Suprapubic skin (tissue), 4 donors: ENCODE measurements at regions not wholly inside any gene's neighbourhood (a gene's known extent, or its start where the extent isn't known, plus 50 kb on each side); places are given as distances from the start of the nearest gene placed in this dataset.

Experiments used
- DNase-seq, 2 donors: peaks; one replicate each; pipeline ENCODE4 v3.0.0-alpha.2; 2019; ENCODE audit warnings: low spot score in 2 of 2
- H3K27ac ChIP-seq: fragments of 200-600 bp; sonication (generic); one replicate; pipeline ENCODE4 v1.5.1; 2019
- H3K27me3 ChIP-seq: fragments of 200-600 bp; sonication (generic); one replicate; pipeline ENCODE4 v1.5.1; 2019
- H3K36me3 ChIP-seq: fragments of 200-600 bp; sonication (generic); one replicate; pipeline ENCODE4 v1.5.1; 2019
- H3K4me1 ChIP-seq: fragments of 200-600 bp; sonication (generic); one replicate; pipeline ENCODE4 v1.5.1; 2019
- H3K4me3 ChIP-seq: fragments of 200-600 bp; sonication (generic); one replicate; pipeline ENCODE4 v1.5.1; 2019; ENCODE audit warnings: mild to moderate bottlenecking
- H3K9me3 ChIP-seq: fragments of 200-600 bp; sonication (generic); one replicate; pipeline ENCODE4 v1.5.1; 2019
- EP300 ChIP-seq: sonication (generic); formaldehyde crosslinking; IDR thresholded peaks from one replicate; pipeline ENCODE4 v1.6.1; 2017; ENCODE audit warnings: antibody characterized with exemption
- POLR2A ChIP-seq, 2 donors: fragments of 450-650 bp; IDR thresholded peaks; one replicate each; pipeline ENCODE4 v1.6.1; 2017; ENCODE audit warnings: antibody characterized with exemption in 2 of 2, mild to moderate bottlenecking in 2 of 2, moderate library complexity in 2 of 2
- POLR2AphosphoS5 ChIP-seq, 3 donors: sonication (generic); formaldehyde crosslinking; IDR thresholded peaks; one replicate each; pipeline ENCODE4 v1.6.1; 2017; ENCODE audit warnings: antibody characterized with exemption in 3 of 3
- WGBS: methylation state at CpG from one replicate; pipeline ENCODE4 v1.1.5; 2018; 5-methylcytosine and 5-hydroxymethylcytosine counted together
- TF ChIP-seq, protein P1 (sequence below), 2 donors: fragments of 200-600 bp in 1 of 2; fragments of 450-650 bp in 1 of 2; sonication (generic) in 1 of 2; IDR thresholded peaks; one replicate each; pipeline ENCODE4 v1.5.1; 2016 to 2019; ENCODE audit warnings: antibody characterized with exemption in 2 of 2, mild to moderate bottlenecking in 1 of 2, moderate library complexity in 1 of 2

DNA sequence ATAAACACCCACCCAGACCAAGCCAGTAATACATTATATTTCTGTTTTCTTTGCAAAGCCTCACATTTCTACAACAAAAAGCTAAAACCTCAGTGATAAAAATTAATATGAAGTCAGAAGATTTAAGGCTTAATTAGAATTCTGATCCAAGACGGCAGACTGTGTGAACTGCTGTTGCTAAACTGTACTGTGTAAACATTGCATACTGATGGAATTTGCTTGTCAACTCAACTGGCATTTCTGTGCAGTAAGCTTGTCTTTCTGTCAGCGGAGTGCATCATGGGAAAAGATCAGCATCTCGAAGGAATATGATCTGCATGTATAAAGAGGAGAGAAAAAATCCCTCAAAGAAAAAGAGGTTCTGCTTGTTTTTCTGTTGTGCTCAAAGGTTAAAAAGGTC is 69.4 kb upstream of the SPANXB1 start:
- no peaks in the 10 kb centered on the region for H3K36me3 ChIP-seq
- H3K4me3 ChIP-seq = no peak overlapping the region
- no peaks in the 10 kb centered on the region for H3K9me3 ChIP-seq
- H3K27me3 ChIP-seq = no peaks in the 10 kb centered on the region
- no peak overlapping the region for H3K27ac ChIP-seq
- no peaks in the 10 kb centered on the region for H3K4me1 ChIP-seq
- TF ChIP-seq POLR2AphosphoS5 (IDR thresholded peaks at IDR 0.05) = no peak
- no peak for TF ChIP-seq EP300
- TF ChIP-seq POLR2A (IDR thresholded peaks at IDR 0.05) = no peak
- TF ChIP-seq, protein P1, sequence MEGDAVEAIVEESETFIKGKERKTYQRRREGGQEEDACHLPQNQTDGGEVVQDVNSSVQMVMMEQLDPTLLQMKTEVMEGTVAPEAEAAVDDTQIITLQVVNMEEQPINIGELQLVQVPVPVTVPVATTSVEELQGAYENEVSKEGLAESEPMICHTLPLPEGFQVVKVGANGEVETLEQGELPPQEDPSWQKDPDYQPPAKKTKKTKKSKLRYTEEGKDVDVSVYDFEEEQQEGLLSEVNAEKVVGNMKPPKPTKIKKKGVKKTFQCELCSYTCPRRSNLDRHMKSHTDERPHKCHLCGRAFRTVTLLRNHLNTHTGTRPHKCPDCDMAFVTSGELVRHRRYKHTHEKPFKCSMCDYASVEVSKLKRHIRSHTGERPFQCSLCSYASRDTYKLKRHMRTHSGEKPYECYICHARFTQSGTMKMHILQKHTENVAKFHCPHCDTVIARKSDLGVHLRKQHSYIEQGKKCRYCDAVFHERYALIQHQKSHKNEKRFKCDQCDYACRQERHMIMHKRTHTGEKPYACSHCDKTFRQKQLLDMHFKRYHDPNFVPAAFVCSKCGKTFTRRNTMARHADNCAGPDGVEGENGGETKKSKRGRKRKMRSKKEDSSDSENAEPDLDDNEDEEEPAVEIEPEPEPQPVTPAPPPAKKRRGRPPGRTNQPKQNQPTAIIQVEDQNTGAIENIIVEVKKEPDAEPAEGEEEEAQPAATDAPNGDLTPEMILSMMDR (IDR thresholded peaks at IDR 0.05) = no peak
- WGBS = 51% methylated on average over 3 of the region's 3 CpGs
- DNase-seq = no peak

- Histone ChIP-seq H3K27me3 (no peaks in the 10 kb centered on the region), H3K27ac (no peak overlapping the region), H3K4me3 (no peak overlapping the region), H3K4me1 (no peaks in the 10 kb centered on the region), H3K36me3 (no peaks in the 10 kb centered on the region), H3K9me3 (no peaks in the 10 kb centered on the region)
- TF ChIP-seq, protein P1 (IDR thresholded peaks at IDR 0.05) = no peak
- TF ChIP-seq EP300 = no peak
- no peak for TF ChIP-seq POLR2AphosphoS5 (IDR thresholded peaks at IDR 0.05)
- no peak for TF ChIP-seq POLR2A (IDR thresholded peaks at IDR 0.05)
- no peak for DNase-seq
- WGBS = 72% methylated on average over 6 of the region's 6 CpGs
Observed at GRCh38 chrX:140933874-140934655, 68.3 kb upstream of the SPANXB1 start.

GRCh38 chrX:140943513-140943912 is 58.9 kb upstream of the SPANXB1 start:
- TF ChIP-seq, protein P1 (IDR thresholded peaks at IDR 0.05) = no peak
- TF ChIP-seq POLR2A (IDR thresholded peaks at IDR 0.05) (no peak), EP300 (no peak), POLR2AphosphoS5 (IDR thresholded peaks at IDR 0.05) (no peak)
- no peak for DNase-seq
- H3K27me3 ChIP-seq = no peaks in the 10 kb centered on the region
- no peak overlapping the region for H3K4me3 ChIP-seq
- H3K4me1 ChIP-seq = no peaks in the 10 kb centered on the region
- no peak overlapping the region for H3K27ac ChIP-seq
- 87% methylated on average over 2 of the region's 2 CpGs for WGBS
- H3K36me3 ChIP-seq = no peaks in the 10 kb centered on the region
- H3K9me3 ChIP-seq = no peaks in the 10 kb centered on the region

DNA sequence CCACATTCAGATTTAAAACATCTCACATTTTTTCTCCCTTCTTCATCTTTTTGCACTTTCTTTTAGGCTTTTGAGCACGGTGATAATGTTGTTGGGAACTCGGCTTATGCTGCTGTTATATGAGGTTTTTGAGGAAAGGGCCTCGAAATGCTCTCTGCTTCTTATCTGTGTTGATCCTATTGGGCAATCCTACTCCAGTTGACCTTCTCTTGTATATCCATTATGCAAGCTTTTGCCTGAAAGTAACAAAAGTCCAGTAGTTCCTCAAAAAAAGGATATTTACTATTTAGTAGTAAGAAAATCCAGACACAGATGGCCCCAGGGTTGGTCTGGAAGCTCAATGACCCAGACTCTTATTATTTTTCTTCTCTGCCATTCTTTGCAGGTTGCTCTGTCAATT is 57.7 kb upstream of the SPANXB1 start:
- Histone ChIP-seq H3K4me1 (no peaks in the 10 kb centered on the region), H3K27me3 (no peaks in the 10 kb centered on the region), H3K36me3 (no peaks in the 10 kb centered on the region), H3K4me3 (no peak overlapping the region), H3K9me3 (no peaks in the 10 kb centered on the region), H3K27ac (no peak overlapping the region)
- DNase-seq = no peak
- TF ChIP-seq EP300 (no peak), POLR2AphosphoS5 (IDR thresholded peaks at IDR 0.05) (no peak), POLR2A (IDR thresholded peaks at IDR 0.05) (no peak)
- TF ChIP-seq, protein P1 (IDR thresholded peaks at IDR 0.05) = no peak
- WGBS = 81% methylated on average over 3 of the region's 3 CpGs

DNA sequence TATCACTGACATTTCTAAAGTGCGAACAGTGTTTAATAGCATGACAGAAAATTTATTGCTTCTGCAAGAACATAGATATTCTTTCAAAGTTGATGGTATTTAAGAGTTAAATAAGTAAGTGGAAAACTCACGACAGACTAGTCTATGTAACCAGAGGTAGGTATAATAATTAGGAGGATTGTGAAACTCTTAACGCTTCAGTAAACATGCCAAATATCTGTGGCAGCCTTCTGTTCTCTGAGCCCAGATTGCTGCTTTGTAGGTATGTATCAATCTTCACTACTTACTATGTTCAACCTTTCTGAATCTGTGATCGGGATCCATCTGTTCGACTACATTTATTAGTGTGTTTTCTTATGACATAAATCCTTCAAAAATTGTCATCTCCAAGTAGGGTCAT is 53.6 kb upstream of the SPANXB1 start:
- no peaks in the 10 kb centered on the region for H3K4me1 ChIP-seq
- no peaks in the 10 kb centered on the region for H3K9me3 ChIP-seq
- TF ChIP-seq POLR2AphosphoS5 (IDR thresholded peaks at IDR 0.05) (no peak), POLR2A (IDR thresholded peaks at IDR 0.05) (no peak), EP300 (no peak)
- TF ChIP-seq, protein P1 (IDR thresholded peaks at IDR 0.05) = no peak
- WGBS = 63% methylated on average over 5 of the region's 5 CpGs
- no peaks in the 10 kb centered on the region for H3K36me3 ChIP-seq
- no peak overlapping the region for H3K27ac ChIP-seq
- DNase-seq = no peak
- H3K4me3 ChIP-seq = no peak overlapping the region
- no peaks in the 10 kb centered on the region for H3K27me3 ChIP-seq
